GM12864 (cell line): ENCODE measurements at regions not wholly inside any gene's neighbourhood (a gene's known extent, or its start where the extent isn't known, plus 50 kb on each side); places are given as distances from the start of the nearest gene placed in this dataset.

ENCODE experiments used
- DNase-seq: peaks from one replicate; pipeline ENCODE4 v3.0.0-alpha.2; 2011; ENCODE audit warnings: low read depth
- H3K4me3 ChIP-seq: 2 replicates; pipeline ENCODE4 v1.5.1; 2011; ENCODE audit warnings: mild to moderate bottlenecking, low read depth, low read length, control low read depth
- TF ChIP-seq, protein P1 (sequence below): IDR thresholded peaks from 2 replicates; pipeline ENCODE4 v1.5.1; 2011; ENCODE audit warnings: low read depth, mild to moderate bottlenecking, moderate library complexity, low read length, control low read depth, inconsistent platforms; ENCODE audit errors: missing control alignments

GRCh38 chr16:79816081-79816497 lies 215.6 kb upstream of the MAF start:
- no peak for DNase-seq
- no peak overlapping the region for H3K4me3 ChIP-seq
- TF ChIP-seq, protein P1, sequence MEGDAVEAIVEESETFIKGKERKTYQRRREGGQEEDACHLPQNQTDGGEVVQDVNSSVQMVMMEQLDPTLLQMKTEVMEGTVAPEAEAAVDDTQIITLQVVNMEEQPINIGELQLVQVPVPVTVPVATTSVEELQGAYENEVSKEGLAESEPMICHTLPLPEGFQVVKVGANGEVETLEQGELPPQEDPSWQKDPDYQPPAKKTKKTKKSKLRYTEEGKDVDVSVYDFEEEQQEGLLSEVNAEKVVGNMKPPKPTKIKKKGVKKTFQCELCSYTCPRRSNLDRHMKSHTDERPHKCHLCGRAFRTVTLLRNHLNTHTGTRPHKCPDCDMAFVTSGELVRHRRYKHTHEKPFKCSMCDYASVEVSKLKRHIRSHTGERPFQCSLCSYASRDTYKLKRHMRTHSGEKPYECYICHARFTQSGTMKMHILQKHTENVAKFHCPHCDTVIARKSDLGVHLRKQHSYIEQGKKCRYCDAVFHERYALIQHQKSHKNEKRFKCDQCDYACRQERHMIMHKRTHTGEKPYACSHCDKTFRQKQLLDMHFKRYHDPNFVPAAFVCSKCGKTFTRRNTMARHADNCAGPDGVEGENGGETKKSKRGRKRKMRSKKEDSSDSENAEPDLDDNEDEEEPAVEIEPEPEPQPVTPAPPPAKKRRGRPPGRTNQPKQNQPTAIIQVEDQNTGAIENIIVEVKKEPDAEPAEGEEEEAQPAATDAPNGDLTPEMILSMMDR: no peak

DNA sequence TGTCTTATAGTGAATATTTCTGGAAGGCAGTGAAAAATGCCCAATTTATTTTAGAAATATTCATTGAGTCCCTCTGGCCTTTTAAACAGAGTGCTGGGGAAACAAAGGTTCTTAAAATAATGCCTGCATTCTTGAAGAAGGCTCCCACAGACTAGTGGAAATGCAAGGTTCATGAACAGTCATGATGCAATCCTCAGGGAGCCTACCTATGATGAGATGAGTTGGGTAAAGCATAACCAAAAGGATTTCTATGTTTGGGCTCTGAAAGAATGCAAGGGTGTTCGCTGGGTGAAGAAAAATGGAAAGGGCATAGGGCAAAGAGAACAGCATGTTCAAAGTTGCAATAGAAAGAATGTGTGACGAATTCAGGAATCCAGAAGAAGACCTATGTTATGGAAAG lies 214.5 kb upstream of the MAF start:
- no peak overlapping the region for H3K4me3 ChIP-seq
- TF ChIP-seq, protein P1: no peak
- DNase-seq: no peak

DNA sequence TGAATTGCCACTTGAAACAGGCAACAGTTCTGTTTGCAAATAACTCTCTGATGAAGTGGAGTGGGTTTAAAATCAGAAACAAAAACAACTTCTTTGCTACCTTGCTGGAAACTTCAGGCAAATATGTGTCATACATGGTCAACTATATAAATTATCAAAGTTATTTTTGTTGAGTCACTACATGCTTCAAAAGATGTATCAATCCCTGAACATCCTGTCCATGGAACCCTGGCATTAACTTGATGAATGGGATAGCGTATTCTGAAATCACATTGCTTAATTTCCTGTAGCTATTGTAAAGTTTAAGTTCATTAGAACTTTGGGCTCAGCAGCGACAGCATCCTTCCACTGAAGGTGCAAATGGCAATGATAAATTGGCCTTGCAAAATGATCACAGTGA lies 213.6 kb upstream of the MAF start:
- TF ChIP-seq, protein P1: no peak
- no peak for DNase-seq
- no peak overlapping the region for H3K4me3 ChIP-seq

DNA sequence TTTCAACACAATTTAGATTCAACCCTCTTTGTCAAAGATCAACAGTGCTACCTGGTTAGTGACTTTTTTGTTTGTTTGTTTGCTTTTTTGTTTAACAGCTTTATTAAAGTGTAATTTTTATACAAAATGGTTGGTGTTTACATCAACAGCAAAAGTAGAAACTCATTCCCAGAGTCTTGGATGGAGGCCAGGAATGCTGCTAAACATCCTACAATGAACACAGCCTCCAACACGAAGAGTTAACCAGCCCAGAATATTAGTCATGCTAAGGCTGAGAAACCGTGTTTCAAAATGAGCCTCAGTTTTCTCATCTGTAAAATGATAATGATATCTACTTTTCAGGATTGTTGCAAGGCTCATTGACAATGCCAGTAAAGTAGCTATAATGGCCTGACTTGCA lies 211.0 kb upstream of the MAF start:
- DNase-seq: no peak
- H3K4me3 ChIP-seq: no peak overlapping the region
- TF ChIP-seq, protein P1: no peak

DNA sequence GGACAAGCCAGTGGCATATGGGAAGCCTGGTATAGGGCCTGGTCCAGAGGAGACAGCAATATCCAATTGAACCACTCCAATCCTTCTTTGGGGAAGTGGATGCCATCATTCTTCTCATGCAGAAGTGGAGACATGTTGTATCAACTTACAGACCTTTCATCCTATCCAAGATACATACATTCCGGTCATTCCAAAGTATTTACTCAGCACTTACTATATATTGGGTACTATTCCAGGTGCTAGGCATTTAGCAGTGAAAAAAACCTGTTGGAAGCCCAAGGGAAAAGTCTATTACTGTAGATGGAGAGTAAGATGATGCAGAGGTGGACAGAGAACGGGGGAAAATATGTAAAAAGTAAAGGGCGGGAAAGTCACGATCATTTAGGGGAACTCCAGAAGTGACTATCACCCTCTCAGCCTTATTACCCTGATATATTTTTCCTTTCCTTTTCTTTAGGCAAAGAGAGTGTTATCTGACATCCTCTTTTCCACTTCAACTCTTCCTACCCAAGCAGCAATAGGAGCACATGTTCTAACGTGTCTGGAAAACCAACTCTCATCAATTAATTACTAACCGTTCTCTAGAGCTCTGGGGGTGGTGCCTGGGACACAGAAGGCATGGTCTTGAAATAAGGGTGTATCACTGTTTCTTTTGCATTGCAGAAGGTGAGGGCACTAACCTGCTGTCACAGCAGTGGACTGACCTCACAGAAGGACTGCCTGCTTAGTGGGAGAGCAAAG lies 210.1 kb upstream of the MAF start:
- TF ChIP-seq, protein P1: no peak
- no peak for DNase-seq
- H3K4me3 ChIP-seq: no peak overlapping the region

GRCh38 chr16:79809376-79809775 lies 208.8 kb upstream of the MAF start:
- H3K4me3 ChIP-seq: no peak overlapping the region
- TF ChIP-seq, protein P1: no peak
- no peak for DNase-seq

GRCh38 chr16:79808731-79809130 lies 208.2 kb upstream of the MAF start:
- no peak overlapping the region for H3K4me3 ChIP-seq
- DNase-seq: no peak
- TF ChIP-seq, protein P1: no peak
